ENCODE measurements at regions not wholly inside any gene's neighbourhood (a gene's known extent, or its start where the extent isn't known, plus 50 kb on each side); places are given as distances from the start of the nearest gene placed in this dataset.

GRCh38 chr15:23859008-23859407, 171.9 kb upstream of the NDN start:
- Mint-ChIP-seq H3K4me1 (peaks cover 15 to 24% of the 10 kb centered on the region in 2 experiments), H3K9me3 (peaks cover 63 to 77% of the 10 kb centered on the region in 2 experiments), H3K27ac (no peak overlapping the region; a peak in 1 of 7 replicates), H3K36me3 (ENCODE audit: insufficient read depth in 1 of 3, low read depth in 3 of 3) (peaks cover 0 to 5% (median 4%) of the 10 kb centered on the region in 3 experiments; a peak in 5 of 7 replicates), H3K27me3 (ENCODE audit: low read depth) (peaks cover 1% of the 10 kb centered on the region), H3K4me3 (no peak overlapping the region)
- DNase-seq, result no peak
- no peaks in the 10 kb centered on the region; the same call in 1 of the 2 replicates for H3K79me2 ChIP-seq (ENCODE audit: insufficient read depth, low read length)
- H4K5ac ChIP-seq (ENCODE audit: insufficient read length, low read depth, low read length), result no peak overlapping the region
- no peak overlapping the region for H4K91ac ChIP-seq (ENCODE audit: insufficient read length, low read depth, low read length)
- H3K14ac ChIP-seq (ENCODE audit: insufficient read depth, low read length), result no peak overlapping the region
- WGBS (ENCODE audit: extremely low coverage, insufficient read length, low lambda C conversion rate), result no CpG with 5 or more reads among the region's 5 CpGs
- no peak overlapping the region for H2BK120ac ChIP-seq (ENCODE audit: low read depth, low read length, poor library complexity, severe bottlenecking)
- no peak overlapping the region for H3K4me2 ChIP-seq (ENCODE audit: insufficient read depth, insufficient read length, low read length)
- H3K79me1 ChIP-seq (ENCODE audit: insufficient read depth, low read depth, low read length, poor library complexity, severe bottlenecking), result no peaks in the 10 kb centered on the region
- H2AFZ ChIP-seq (ENCODE audit: low read length), result no peak overlapping the region
- no peak overlapping the region for H3K18ac ChIP-seq (ENCODE audit: insufficient read length, low read depth, low read length)
- H3K4me1 ChIP-seq (ENCODE audit: insufficient read depth, low read length), result no peaks in the 10 kb centered on the region
- no peak overlapping the region for H4K8ac ChIP-seq (replicated peaks; ENCODE audit: insufficient read length, low read depth, low read length)
- TF ChIP-seq CTCF (conservative IDR thresholded peaks at IDR 0.05), result no peak
- H3K9ac ChIP-seq (ENCODE audit: extremely low read depth, insufficient read length, low read length), result no peak overlapping the region
- H3T11ph ChIP-seq (ENCODE audit: low read length), result no peak overlapping the region
- H3K56ac ChIP-seq (ENCODE audit: insufficient read length, low read depth, low read length), result no peak overlapping the region
- H3K9me3 ChIP-seq (ENCODE audit: control insufficient read depth, low read depth, low read length), result peaks cover 39% of the 10 kb centered on the region
- no peak overlapping the region for H2AK5ac ChIP-seq (ENCODE audit: insufficient read length, low read length)
- H4K20me1 ChIP-seq (ENCODE audit: control insufficient read depth, insufficient read depth, insufficient read length), result no peaks in the 10 kb centered on the region
- H3K23me2 ChIP-seq (ENCODE audit: insufficient read length, low read depth, low read length, poor library complexity, severe bottlenecking), result peaks cover 2% of the 10 kb centered on the region
- no peak overlapping the region for H3K27ac ChIP-seq (ENCODE audit: insufficient read length, low read depth, low read length)
- no peak overlapping the region for H2BK12ac ChIP-seq (ENCODE audit: insufficient read length, low read depth, low read length)
- no peaks in the 10 kb centered on the region for H3K27me3 ChIP-seq (ENCODE audit: insufficient read depth, low read length)
- H3K4ac ChIP-seq (ENCODE audit: low read depth, low read length), result no peak overlapping the region
- H2BK15ac ChIP-seq (ENCODE audit: low read depth, low read length), result no peak overlapping the region
- H3K23ac ChIP-seq (ENCODE audit: insufficient read length, low read depth, low read length), result no peak overlapping the region
- no peak overlapping the region for H2BK20ac ChIP-seq (ENCODE audit: low read depth, low read length, poor library complexity, severe bottlenecking)
- H2BK5ac ChIP-seq (ENCODE audit: insufficient read length, low read length), result no peak overlapping the region
